Amniotic stem cell (primary cell): ENCODE measurements at regions not wholly inside any gene's neighbourhood (a gene's known extent, or its start where the extent isn't known, plus 50 kb on each side); places are given as distances from the start of the nearest gene placed in this dataset.

ENCODE experiments used
- DNase-seq: peaks from one replicate; lab custom pipeline; 2025; lab: John Stamatoyannopoulos, UW

DNA sequence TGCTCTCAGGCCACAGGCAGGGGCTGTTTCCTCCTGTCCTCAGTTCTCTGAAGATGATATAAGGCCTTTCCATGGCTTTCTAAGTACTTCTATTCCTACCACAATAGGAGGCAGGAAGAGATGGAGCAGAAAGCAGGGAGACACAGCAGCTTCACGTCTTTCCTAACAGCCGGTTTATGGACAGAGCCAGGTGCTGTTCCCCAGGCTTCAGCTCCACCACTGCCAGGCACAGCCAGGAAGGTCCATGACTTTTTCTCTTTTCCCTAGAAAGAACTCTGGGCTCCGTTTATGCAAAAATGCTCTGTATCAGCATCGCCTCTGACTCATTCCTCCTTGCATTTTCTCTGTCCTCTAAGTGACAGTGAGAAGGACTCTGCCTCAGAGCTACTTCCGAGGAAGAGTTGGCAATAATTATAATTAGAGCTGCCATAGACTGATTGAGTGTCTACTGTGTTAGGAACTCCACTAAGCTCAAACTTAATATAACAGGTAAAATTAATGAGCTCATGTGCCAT lies 478.5 kb downstream of the RASEF start:
- no peak for DNase-seq

DNA sequence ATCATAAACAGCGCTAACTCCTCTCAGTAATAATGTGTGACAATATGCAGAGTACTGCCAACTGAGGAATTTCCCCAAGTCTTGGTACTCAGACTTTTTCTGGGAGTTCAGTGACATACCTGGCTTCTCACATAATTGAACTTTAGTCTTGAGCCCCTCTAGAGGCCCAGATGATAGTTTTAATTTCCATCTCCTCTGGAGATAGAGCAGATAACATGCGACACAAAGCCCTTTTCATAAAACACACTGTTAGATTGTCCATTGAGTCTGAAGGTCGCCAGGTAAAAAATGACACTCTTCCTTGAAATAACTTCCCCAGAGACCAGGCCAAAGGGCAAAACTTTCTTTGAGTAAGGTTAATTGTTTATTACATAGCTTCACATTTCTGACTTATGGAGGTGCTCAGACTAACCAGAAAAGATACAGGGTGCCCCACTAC lies 476.0 kb downstream of the RASEF start:
- no peak for DNase-seq

DNA sequence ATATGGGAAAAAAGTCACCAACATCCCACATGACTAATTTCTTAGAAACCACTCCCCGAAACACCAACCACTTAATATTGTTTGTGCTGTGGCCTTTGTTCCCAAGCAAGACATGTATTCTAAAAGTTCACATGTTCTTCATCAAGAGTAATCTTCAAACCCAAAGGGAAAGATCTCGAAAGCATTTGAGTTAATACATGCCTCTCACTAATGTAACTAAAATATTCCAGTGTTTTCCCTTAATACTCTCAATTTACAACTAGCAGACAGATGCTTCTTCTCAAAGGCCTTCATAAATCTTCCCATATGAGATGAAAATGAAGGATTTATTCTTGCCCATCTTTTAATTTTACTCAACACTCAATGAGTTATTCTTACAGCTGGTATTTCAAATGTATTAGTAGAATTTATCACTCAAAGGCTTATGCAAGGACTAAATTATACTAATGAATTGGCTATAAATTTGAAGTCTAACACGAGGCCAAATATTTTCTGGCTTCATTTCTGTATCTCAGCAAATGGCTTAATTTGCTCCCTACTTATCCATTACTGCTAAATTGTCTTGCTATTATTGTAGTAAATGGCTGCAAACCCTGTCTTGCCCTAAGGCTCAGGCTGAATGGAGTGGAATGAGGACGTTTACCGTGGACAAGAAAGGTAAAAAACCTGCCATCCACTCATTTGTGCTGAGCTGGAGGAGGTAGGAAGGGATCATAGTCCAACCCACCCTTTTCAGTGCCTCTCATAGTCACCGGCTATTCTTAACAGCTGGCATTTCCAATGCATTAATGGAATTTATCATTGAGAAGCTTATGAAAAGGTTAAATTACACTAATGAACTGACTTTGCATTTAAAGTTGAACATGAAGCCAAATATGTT lies 474.4 kb downstream of the RASEF start:
- DNase-seq, result no peak

DNA sequence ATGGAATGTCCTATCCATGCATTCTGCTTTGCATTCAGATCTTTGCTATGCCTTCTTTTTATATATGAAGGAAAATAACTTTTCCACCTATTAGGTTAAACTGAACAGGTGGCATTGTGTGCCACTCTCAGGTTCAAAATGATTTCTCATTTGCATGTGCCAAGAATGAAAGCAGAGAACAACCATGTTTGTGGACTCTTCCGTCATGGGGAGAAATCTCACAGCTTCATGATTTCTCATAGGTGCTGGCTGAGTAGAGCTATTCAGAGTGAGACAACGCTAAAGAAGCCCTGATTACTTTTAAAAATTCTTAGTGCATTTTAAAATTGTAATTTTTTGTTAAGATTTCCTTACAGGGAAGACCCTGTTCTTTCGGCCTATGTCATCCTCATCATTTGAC lies 472.1 kb downstream of the RASEF start:
- no peak for DNase-seq

DNA sequence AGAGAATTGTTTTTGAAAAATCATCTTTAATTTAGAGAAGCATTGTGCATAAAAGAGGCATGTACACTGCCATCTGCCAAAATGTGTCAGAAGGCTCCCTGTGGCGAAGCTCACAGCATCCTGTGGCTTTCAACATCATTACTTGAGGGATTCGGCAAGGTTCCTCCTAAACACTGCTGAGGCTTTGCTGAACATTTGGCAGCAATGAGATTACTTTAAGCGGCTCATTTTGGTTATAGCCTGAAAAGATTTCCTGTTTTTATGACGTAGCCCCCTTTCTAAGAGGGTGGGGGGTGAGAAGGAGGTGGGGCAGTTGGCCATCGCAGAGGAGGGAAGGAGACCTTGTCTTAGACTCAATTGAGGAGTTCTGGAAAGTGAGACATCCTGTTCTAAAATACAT lies 469.4 kb downstream of the RASEF start:
- DNase-seq, result no peak

DNA sequence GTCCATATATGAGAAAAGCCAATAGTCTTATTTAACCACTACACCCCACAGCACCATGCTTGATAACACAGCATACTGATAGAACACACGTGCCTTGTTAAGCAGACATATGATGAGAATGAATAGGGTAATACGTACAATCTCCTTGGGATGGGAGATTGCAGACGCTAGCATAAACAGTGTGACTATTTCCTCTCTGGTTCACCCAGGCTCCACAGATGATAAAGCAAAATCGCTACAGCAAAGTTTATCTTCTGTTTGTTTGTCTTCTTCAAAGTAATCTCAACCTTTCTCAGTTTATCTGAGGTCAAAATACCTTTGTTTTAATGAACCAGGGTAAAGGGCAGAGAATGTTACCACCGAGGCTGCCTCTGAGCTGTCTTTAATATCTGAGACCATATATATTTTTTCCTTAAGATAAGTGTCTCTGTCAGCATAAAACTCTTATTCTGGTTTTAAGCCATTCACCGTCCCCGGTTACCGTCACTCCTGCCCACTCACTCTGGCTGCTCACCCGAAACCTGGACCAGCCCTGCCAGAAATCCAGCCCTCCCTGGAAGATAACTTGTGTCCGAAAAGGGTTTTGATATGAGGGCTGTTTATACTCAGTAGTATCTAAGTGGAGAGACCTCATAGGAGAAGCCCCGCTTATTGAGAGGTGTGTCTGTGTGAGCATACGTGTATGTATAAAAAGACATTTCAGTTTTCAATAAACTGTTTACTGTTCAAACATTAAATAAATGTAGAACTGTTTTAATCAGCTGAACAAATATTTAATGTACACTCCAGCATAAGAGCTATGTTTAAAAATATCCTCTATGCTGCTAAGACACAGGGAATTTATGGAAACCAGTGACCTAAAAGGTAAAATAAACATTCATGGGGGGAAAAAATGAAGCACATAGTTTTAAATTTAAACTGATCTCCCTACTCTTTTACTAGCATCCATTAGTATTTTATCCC lies 465.4 kb downstream of the RASEF start:
- no peak for DNase-seq

DNA sequence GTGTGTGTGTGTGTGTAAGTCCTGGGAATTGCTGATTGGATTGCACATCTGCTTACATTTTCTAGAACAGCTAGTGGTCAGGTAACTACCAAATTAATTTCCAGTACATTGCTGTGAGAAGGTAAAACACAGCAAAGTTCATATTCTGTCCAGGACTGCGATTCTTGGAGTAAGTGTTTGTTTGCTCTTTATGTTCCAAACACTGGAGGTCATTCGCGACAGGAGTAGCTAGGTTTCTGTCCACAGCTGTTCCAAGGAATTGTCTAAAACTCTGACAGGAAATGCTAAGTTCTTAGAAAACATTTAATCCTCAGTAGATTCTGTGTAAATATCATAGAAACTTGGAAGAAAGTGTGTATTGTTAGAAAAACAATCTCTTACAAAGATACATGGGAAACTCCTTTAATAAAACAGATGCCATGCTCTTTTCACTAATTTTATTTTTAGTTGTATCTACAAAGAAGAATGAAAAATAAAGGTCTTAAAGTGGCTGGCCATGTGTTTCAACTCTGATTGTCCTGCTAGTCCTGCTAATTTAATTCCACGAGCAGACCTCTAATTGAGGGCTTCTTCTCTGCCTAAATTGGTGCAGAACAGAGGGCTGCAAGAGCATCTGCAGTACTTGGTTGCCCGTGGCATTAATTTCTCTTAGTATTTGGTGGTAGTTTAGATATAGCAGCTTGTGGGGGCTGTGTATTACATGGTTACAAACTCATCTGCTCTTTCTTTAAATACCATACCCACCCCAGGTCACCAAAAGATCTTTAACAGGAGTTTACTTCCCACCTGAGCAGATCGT lies 464.5 kb downstream of the RASEF start:
- no peak for DNase-seq

DNA sequence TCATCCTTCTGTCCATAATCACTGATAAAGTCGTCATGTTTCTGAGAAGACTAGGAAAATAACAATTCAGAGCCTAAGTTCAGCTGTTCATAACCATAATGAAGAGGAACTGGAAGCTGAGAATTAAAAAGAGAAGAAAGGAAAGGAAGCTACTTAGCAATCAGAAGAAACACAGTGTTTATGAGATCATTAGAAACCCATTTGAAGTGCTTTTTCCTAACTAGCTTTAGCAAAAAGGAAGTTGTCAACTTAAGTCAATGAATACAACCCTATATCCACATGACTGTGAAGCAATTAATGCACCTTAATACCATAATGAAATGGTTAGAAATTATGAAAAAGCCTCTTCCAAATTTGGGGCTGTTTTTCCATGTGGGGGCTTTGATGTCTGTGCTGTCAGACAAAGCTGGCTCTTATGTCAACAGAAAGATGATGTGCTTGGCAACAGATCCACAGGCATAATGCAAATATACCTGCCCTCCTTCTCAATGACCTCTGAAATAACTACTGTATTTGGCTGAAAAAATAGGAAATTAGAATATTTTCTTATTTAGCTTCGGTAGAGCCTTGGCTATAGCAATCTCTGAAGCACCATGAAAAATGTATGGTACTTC lies 463.5 kb downstream of the RASEF start:
- no peak for DNase-seq

DNA sequence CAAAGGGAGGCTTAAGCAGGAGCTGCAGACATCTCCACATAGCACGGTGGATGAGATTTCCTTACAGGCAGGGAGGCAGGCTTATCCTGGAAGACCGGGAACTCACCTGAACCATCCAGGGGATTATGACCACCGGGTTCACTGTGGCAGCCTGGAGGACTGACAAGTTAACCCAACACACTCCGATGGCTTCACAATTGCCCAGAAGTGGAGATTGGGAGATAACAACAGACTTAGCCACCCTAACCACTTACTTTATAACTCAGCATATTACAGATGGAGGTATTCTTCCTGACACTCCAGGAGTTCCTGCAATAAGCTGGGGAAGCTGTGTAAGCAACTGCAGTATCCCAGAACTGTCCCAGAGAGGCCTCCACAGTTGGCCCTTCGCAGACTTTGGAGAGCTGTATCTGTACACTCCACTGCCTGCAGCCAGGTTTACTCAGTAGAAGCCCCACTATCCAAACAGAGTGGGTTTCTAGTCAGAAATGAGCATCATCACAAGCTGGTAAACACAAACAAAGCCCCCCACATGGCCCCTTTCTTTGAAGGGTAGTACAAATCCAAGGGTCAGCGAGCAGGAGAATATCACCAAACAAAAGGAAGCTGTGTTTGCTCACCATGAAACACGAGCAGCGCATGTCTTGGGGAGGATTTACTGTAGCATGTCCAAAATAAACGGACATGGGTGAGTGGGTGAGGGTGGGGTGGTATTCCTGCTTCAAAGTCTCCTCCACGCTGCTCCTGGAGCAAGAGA lies 462.2 kb downstream of the RASEF start:
- no peak for DNase-seq

DNA sequence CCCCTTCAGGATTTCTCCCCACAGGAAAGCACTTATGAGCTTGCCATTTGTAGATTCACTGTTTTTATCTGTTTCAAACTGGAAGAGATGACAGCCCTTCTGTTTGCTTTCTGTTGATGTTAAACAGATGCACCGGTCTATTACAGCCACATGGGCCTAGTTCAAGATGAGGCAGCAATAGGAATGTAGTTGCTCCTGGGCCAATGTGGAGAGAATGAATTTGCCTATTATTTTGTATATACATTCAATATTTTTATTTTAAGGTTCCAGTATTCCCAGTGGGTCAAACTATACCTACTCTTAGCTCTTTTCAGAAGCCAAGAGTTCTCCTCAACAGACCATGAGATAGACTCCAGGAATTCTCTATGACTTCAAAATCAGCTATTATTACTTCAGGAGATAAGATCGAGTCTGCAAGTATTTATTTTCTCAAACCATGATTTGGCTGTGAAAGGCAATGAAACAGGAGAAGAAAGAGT lies 461.6 kb downstream of the RASEF start:
- DNase-seq, result no peak

DNA sequence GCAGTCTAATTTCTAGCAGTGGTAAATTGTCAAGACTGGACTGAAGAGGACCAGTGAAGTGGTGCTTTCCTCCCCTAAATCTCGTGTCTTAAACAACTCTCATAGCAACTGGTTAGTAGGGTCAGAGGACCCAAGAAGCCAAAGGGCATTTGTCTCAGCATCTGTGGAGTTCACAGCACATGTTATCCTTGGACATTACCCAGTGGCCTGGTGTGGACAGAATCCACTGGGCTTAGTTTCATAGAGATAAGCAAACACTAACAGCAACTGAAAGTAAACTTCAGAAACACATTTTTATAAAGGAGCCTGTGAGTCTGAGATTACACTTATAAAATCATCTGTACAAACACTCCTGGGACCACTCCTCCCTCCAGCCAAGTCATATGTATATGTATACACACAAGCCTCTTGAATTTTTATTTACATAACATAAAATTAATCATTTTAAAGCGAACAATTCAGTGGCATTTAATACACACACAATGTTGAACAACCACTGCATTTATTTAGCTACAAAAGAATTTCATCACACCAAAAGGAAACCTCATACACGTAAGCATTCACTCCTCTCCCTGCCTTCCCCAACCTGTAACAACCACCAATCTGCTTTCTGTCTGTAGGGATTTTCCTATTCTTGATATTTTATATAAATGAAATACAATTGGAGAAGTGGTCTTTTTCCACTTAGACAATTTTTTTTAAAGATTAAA lies 457.8 kb downstream of the RASEF start:
- DNase-seq, result no peak

DNA sequence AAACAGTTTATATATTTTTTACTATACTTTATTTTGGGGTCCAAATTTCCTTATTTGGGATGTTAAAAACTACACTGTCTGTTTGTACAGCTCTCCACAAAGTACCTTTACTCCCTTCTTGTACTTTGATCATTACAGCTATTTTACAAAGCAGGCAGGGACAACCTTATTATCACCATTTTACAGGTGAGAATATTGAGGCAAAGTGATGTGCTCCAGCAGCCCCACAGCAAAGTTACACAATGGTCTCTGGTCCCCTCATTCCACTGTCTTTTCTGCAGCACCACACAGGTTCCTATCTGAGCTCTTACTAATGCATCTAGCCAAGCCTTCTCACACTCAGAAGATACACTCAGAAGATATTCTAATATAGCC lies 457.3 kb downstream of the RASEF start:
- no peak for DNase-seq

DNA sequence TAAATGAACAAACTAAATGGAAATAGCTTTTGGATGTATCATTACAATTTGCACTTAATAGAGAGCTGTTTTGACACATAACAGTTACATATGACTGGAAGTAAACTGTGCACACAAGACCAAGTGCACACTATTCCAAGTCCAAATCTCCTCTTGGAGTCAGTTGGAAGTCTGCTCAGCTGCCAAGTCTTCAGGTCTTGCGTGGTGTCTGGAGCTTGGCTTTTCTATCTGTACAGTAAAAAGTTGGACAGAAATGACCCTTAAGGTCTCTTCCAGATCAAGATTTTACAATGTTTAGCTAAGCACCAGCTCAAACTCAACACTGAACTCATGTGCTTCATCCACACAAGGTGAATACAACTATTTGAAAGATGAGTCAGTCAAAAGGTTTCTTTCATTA lies 456.9 kb downstream of the RASEF start:
- no peak for DNase-seq

DNA sequence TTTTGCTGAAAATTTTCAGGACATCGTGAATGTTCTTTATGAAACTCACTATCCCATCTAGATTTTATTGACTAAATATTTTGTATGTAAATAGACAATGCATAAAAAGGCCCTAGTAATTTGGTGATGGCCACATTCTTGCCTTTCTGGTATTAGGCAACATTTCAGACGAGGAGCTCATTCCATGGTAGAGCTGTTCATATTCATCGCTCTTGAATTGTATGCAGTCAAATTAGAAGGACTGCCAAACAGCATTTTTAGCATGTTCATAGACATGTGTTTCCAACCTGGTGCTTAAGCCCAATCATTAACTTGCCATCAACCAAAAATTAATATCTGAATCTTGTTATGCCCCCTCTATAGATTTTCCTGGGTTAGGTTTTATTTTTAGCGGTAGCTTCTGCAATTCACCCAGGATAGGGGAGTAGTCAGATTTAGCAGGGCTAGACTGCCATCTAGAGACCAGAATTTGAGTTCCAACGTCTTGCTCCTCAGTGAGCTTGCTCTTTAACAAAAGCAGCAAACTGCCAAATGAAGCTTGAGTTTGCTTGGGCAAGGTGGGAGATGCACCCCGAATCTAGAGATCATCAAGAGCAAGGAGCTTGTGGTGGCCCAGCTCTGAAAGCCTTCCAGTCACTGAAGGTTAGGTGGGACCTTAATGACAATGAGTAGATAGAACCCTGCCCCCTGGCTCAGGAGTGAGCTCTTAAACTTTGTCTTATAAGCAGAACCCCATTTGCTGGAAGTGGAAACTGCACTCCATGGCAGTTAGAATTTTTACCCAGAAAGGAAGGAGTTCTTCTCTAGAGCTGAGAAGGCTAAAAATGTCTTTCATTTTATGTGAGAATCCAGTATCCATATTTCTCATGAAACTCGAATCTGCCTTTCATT lies 456.2 kb downstream of the RASEF start:
- DNase-seq, result peak; percentile 43

DNA sequence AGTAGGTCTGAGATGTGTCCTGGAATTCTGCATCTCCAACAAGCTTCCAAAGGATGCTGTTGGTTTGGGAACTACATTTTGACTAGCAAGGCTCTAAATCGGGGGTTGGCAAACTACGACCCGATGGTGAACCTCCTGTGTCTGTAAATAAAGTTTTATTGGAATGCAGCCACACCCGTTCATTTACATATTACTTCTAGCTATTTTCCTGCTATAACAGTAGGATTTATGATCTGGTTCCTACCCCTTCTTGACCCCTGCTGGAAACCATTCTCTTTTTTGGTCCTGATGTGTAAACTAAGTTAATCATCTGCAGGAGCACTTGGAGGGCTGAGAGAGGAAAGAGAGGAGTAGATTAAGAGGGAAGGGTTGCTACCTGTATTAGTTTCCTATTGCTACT lies 454.5 kb downstream of the RASEF start:
- DNase-seq, result no peak

DNA sequence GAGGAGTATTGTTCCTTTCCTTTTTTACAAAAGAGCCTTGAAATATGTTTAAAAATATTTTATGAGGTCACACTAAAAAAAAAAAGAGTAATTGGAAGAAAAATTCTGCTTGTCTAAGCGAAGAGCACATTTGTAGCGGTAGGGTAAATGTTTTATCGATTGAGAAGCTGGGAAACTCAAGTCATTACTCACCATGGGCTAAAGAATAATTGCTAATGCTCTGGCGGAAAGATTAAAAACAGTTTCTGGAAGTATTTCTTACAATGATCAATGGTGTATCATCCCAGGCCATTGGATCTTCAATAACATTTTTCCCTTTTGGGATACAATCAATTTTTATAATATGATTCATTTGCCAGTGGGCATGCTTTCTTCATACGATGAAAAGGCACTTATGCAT lies 450.0 kb downstream of the RASEF start:
- no peak for DNase-seq

DNA sequence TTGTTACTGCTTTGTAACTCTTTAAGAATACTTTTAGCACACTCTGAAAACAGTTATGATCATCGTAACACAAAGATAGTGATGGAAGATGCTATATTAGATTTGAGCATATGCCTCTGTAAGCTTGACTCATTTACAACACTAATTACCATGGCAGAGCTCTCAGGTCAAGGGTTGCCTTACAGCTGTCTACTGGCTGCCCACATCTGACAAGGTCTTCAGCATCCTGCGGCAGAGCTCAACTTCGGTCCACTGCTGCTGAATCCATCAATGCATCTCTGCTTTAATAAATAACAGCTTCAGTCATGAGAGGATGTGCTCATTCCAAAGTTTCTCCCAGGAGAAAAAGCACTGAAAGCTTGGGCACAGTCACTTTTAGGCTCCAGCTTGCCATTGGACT lies 449.4 kb downstream of the RASEF start:
- no peak for DNase-seq

DNA sequence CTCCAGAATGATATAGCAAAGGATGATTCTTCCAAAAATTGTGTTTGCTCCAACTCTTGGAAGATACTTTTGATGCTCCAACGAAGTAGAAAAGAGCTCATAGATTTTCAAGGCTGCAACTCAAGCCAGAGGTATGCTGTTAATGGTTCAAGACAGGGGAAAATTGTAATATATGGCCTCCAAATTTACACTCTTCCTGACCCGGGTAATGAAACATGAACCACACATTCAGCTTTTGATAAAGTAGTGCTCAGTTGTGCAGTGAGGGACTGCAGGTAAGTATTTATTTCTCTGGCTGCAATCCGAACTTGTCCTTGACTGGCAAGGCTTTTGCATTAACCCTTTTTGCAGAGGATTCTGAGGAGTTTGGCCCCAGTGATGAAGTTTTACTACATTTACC lies 446.4 kb downstream of the RASEF start:
- DNase-seq, result no peak

DNA sequence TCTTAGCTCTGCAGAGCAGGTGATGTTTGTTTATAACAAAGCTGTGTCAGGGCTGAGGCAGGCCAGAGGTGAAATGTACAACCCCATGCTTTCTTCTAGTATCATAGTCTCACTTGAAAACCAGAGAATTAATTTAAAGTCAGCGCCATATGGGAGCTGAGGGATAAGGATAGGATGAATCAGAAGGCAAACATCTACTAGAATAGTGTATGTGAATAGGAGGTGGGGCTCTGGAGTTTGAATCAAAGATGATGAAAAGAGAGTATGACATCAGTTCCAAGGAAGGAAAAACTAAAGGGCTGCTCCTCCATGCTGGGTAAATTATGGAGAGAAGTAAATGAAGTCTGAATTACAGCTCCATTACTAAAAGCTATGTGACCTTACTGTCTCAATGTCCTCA lies 441.5 kb downstream of the RASEF start:
- DNase-seq, result no peak
